ENCODE measurements at regions not wholly inside any gene's neighbourhood (a gene's known extent, or its start where the extent isn't known, plus 50 kb on each side); places are given as distances from the start of the nearest gene placed in this dataset.

DNA sequence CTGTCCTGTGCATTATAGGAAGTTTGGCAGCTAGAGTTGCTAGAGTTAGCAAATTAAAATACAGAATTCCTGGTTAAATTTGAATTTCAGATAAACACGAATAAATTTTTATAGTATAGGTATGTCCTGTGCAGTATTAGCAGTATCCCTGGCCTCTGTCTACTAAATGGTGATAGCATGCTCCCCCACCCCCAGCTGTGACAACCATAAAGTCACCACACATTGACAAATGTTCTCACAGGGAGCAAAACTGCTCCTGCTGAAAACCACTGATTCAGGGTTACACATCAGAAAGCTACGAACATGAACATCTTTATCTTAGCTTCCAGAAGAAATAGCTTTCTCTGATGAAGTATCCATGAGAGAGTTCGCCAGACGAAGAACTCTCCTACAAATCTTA lies 91.8 kb upstream of the CCDC112 start:
- ATAC-seq (no peak), DNase-seq (no peak)
- H3K4me3 ChIP-seq, result no peak overlapping the region
- H3K9me3 ChIP-seq, result no peaks in the 10 kb centered on the region
- H3K36me3 ChIP-seq (ENCODE audit: low read depth), result no peaks in the 10 kb centered on the region
- no peaks in the 10 kb centered on the region for H3K4me1 ChIP-seq (ENCODE audit: low read depth)
- intact Hi-C loops (cut with DNase I, micrococcal nuclease), result no loop called here
- TF ChIP-seq, protein P1, sequence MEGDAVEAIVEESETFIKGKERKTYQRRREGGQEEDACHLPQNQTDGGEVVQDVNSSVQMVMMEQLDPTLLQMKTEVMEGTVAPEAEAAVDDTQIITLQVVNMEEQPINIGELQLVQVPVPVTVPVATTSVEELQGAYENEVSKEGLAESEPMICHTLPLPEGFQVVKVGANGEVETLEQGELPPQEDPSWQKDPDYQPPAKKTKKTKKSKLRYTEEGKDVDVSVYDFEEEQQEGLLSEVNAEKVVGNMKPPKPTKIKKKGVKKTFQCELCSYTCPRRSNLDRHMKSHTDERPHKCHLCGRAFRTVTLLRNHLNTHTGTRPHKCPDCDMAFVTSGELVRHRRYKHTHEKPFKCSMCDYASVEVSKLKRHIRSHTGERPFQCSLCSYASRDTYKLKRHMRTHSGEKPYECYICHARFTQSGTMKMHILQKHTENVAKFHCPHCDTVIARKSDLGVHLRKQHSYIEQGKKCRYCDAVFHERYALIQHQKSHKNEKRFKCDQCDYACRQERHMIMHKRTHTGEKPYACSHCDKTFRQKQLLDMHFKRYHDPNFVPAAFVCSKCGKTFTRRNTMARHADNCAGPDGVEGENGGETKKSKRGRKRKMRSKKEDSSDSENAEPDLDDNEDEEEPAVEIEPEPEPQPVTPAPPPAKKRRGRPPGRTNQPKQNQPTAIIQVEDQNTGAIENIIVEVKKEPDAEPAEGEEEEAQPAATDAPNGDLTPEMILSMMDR (IDR thresholded peaks at IDR 0.05), result no peak

DNA sequence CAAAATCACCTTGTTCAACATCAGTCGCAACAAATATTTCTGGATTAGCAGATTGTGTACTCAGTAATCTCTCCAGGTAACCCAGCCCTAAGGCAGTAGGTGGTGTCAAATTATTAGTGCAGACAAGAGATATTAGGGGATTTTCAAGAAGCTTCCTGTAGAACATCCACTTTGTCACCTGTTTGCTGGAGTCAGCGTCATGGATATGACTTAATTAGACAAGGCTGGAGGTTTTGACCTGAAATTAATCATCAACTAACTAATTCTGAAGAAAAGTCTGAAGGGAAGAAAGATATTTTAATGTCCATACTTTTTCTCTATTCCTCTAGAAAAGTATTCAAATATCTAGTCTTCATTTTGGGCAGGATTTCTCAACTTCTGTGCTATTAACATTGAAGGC lies 91.4 kb upstream of the CCDC112 start:
- no peaks in the 10 kb centered on the region for H3K4me1 ChIP-seq (ENCODE audit: low read depth)
- ATAC-seq (no peak), DNase-seq (no peak)
- intact Hi-C loops (cut with DNase I, micrococcal nuclease), result no loop called here
- H3K9me3 ChIP-seq, result no peaks in the 10 kb centered on the region
- no peaks in the 10 kb centered on the region for H3K36me3 ChIP-seq (ENCODE audit: low read depth)
- H3K4me3 ChIP-seq, result no peak overlapping the region
- TF ChIP-seq, protein P1 (IDR thresholded peaks at IDR 0.05), result no peak

DNA sequence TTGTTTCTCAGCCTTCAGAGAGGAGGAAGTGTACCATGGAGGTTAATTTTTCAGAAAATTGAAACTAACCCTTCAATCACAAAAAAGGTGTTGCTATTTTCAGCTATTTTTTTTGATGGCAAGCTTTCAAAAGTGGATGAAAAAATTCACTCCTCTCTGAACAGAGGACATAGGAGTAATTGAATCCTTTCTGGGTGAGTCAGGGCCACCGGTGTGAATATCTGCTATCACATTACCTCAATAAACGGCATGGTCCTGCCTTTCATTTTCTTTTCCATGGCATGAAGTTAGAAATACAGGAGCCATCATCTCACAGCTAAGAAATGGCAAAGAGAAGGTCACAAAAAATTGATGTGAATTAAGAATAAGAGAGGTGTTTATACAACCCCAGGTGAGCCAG lies 90.2 kb upstream of the CCDC112 start:
- Histone ChIP-seq H3K4me3 (no peak overlapping the region), H3K36me3 (ENCODE audit: low read depth) (no peaks in the 10 kb centered on the region), H3K9me3 (no peaks in the 10 kb centered on the region), H3K4me1 (ENCODE audit: low read depth) (no peaks in the 10 kb centered on the region)
- DNase-seq (no peak), ATAC-seq (no peak)
- TF ChIP-seq, protein P1 (IDR thresholded peaks at IDR 0.05), result no peak
- intact Hi-C loops (cut with DNase I, micrococcal nuclease), result no loop called here

DNA sequence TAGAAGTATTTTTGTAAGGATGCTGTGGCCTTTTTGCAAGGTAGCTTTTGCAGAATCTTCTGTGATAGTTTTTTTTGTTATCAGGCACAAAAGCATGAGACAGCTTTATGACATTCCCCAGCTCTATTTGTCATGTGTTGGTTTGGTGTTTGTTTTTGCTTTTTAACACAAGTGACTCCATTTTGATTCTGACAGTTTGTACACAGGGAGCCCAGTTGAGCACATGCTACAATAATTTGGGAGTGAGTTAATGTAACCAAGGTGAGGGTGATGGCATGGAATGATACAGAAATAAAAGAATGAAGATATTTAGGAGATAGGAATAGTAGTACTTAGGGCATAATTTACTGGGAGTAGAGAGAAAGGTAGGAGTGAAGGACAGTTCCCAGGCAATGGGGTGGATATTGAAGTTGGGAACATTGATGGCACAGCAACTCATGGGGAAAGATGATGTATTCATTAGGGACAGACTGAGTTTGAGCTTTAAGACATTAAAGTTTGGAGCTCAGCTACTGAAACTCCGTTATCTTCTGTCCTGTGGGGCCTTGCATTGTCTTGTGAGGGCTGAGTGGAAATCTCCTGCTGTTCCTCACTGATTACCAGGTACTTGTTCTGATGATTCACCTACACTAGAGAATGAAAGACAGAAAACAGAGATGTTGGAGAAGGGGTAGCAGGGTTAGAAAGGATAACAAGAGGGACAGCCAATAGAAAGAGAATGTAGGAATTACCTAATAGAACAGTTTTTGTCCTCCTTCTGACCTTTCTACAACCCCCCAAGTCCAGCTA lies 88.3 kb upstream of the CCDC112 start:
- no peaks in the 10 kb centered on the region for H3K36me3 ChIP-seq (ENCODE audit: low read depth)
- DNase-seq (no peak), ATAC-seq (no peak)
- H3K9me3 ChIP-seq, result no peaks in the 10 kb centered on the region
- TF ChIP-seq, protein P1 (IDR thresholded peaks at IDR 0.05), result no peak
- no peaks in the 10 kb centered on the region for H3K4me1 ChIP-seq (ENCODE audit: low read depth)
- intact Hi-C loops (cut with DNase I, micrococcal nuclease), result no loop called here
- no peak overlapping the region for H3K4me3 ChIP-seq

DNA sequence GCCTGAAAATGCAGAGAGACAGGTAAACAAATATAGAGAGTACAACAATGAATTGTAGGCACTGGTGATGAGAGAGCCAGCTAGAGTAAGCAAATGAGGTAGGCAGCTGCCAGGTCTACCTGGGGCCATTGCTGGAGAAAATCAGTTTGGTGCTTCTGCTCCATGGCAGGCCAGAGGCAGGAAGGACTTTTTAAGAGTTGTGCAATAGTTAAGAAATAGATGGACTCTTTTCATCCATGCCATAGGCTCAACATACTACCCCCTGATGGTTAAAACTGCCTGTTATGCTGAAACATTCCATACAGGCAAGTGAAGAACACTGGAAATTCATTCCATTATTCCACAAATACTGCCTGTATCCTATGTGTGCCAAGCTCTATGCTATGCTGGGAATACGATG lies 86.5 kb upstream of the CCDC112 start:
- no peak for DNase-seq
- no peak for ATAC-seq
- Histone ChIP-seq H3K4me1 (ENCODE audit: low read depth) (peaks cover 3% of the 10 kb centered on the region), H3K4me3 (no peak overlapping the region), H3K36me3 (ENCODE audit: low read depth) (no peaks in the 10 kb centered on the region), H3K9me3 (no peaks in the 10 kb centered on the region)
- TF ChIP-seq, protein P1 (IDR thresholded peaks at IDR 0.05), result no peak
- intact Hi-C loops (cut with DNase I, micrococcal nuclease), result no loop called here
